NB4 (cell line): ENCODE measurements at regions not wholly inside any gene's neighbourhood (a gene's known extent, or its start where the extent isn't known, plus 50 kb on each side); places are given as distances from the start of the nearest gene placed in this dataset.

Experiments used
- CTCF ChIP-seq: IDR thresholded peaks from one replicate; pipeline ENCODE4 v1.5.1; 2012; ENCODE audit warnings: low read depth, low read length
- MYC ChIP-seq: IDR thresholded peaks from 2 replicates; pipeline ENCODE4 v1.6.1; 2011; ENCODE audit warnings: low read depth, low read length
- POLR2A ChIP-seq: IDR thresholded peaks from 2 replicates; pipeline ENCODE4 v1.6.1; 2011; ENCODE audit warnings: mild to moderate bottlenecking; ENCODE audit not compliant: insufficient read length; ENCODE audit errors: extremely low read depth

- TF ChIP-seq CTCF (no peak), POLR2A (no peak), MYC (no peak)
Measured at GRCh38 chrX:8049827-8050226, 121.2 kb downstream of the VCX2 start.
